ENCODE measurements at regions not wholly inside any gene's neighbourhood (a gene's known extent, or its start where the extent isn't known, plus 50 kb on each side); places are given as distances from the start of the nearest gene placed in this dataset.

DNA sequence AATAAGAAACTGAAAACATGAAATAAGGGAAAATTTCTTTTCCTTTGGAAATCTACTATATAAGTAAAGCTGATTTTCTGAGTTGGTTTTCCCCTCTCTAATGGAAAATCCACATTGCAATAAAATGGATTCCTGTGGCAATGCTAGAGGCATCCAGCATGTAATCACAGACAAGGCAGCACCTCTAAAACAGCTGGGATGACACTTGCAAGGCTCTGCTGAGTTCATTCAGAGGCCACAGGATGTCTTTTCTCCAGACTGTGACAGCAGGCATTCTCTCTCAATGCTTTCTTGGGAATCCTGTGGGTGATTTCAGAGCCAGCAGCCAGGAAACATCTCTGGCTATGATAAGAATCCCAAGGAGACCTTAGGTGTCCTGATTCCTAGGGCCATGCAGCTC is 201.3 kb upstream of the BLID start:
- TF ChIP-seq EZH2phosphoT487 (IDR thresholded peaks at IDR 0.05; ENCODE audit: borderline replicate concordance) (no peak), POLR2A (IDR thresholded peaks at IDR 0.05; ENCODE audit: borderline replicate concordance, extremely low read depth, insufficient read depth, insufficient read length) (no peak), POLR2AphosphoS5 (IDR thresholded peaks at IDR 0.05; ENCODE audit: low read depth, low read length) (no peak), SP1 (IDR thresholded peaks at IDR 0.05; ENCODE audit: low read depth) (no peak), EZH2 (IDR thresholded peaks at IDR 0.05) (no peak)
- TF ChIP-seq, protein P1, sequence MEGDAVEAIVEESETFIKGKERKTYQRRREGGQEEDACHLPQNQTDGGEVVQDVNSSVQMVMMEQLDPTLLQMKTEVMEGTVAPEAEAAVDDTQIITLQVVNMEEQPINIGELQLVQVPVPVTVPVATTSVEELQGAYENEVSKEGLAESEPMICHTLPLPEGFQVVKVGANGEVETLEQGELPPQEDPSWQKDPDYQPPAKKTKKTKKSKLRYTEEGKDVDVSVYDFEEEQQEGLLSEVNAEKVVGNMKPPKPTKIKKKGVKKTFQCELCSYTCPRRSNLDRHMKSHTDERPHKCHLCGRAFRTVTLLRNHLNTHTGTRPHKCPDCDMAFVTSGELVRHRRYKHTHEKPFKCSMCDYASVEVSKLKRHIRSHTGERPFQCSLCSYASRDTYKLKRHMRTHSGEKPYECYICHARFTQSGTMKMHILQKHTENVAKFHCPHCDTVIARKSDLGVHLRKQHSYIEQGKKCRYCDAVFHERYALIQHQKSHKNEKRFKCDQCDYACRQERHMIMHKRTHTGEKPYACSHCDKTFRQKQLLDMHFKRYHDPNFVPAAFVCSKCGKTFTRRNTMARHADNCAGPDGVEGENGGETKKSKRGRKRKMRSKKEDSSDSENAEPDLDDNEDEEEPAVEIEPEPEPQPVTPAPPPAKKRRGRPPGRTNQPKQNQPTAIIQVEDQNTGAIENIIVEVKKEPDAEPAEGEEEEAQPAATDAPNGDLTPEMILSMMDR (IDR thresholded peaks at IDR 0.05 in 2 of 3, conservative IDR thresholded peaks at IDR 0.05 in 1 of 3; ENCODE audit: borderline replicate concordance in 1 of 3, insufficient read depth in 1 of 3, low read depth in 2 of 3, low read length in 2 of 3) = no peak

Data from HCT116 (cell line).